ENCODE measurements at regions not wholly inside any gene's neighbourhood (a gene's known extent, or its start where the extent isn't known, plus 50 kb on each side); places are given as distances from the start of the nearest gene placed in this dataset.

- no peak for DNase-seq (ENCODE audit: low read depth)
These were observed 532.3 kb upstream of the MMS22L start for GRCh38 chr6:97815301-97815812.

- DNase-seq (ENCODE audit: low read depth), result no peak
These were observed 533.5 kb upstream of the MMS22L start for GRCh38 chr6:97816526-97816925.

GRCh38 chr6:97819710-97820109, 536.7 kb upstream of the MMS22L start:
- no peak for DNase-seq (ENCODE audit: low read depth)

- DNase-seq (ENCODE audit: low read depth), result no peak
These were observed 537.4 kb upstream of the MMS22L start for GRCh38 chr6:97820400-97820799.

GRCh38 chr6:97822632-97823031, 539.6 kb upstream of the MMS22L start:
- no peak for DNase-seq (ENCODE audit: low read depth)

GRCh38 chr6:97841763-97842162, 558.7 kb upstream of the MMS22L start:
- DNase-seq (ENCODE audit: low read depth), result no peak

- DNase-seq (ENCODE audit: low read depth), result no peak
These were observed 559.5 kb upstream of the MMS22L start for GRCh38 chr6:97842521-97842920.

- no peak for DNase-seq (ENCODE audit: low read depth)
These were observed 566.4 kb upstream of the MMS22L start for GRCh38 chr6:97849390-97849789.

- no peak for DNase-seq (ENCODE audit: low read depth)
These were observed 567.6 kb upstream of the MMS22L start for GRCh38 chr6:97850458-97851212.

- no peak for DNase-seq (ENCODE audit: low read depth)
These were observed 580.7 kb upstream of the MMS22L start for GRCh38 chr6:97863697-97864096.

- DNase-seq (ENCODE audit: low read depth), result no peak
These were observed 581.4 kb upstream of the MMS22L start for GRCh38 chr6:97864366-97864765.

- DNase-seq (ENCODE audit: low read depth), result no peak
These were observed 581.8 kb upstream of the MMS22L start for GRCh38 chr6:97864826-97865225.

GRCh38 chr6:97865612-97866011, 582.6 kb upstream of the MMS22L start:
- DNase-seq (ENCODE audit: low read depth), result no peak

GRCh38 chr6:97866616-97867015, 583.6 kb upstream of the MMS22L start:
- DNase-seq (ENCODE audit: low read depth), result no peak

- no peak for DNase-seq (ENCODE audit: low read depth)
These were observed 584.2 kb upstream of the MMS22L start for GRCh38 chr6:97867177-97867576.

GRCh38 chr6:97870273-97870672, 587.3 kb upstream of the MMS22L start:
- DNase-seq (ENCODE audit: low read depth), result no peak

GRCh38 chr6:97876711-97877110, 593.7 kb upstream of the MMS22L start:
- no peak for DNase-seq (ENCODE audit: low read depth)

- DNase-seq (ENCODE audit: low read depth), result no peak
These were observed 599.7 kb upstream of the MMS22L start for GRCh38 chr6:97882755-97883154.

- DNase-seq (ENCODE audit: low read depth), result no peak
These were observed 602.3 kb upstream of the MMS22L start for GRCh38 chr6:97885325-97885724.

GRCh38 chr6:97885828-97886227, 602.8 kb upstream of the MMS22L start:
- DNase-seq (ENCODE audit: low read depth), result no peak

GRCh38 chr6:97901531-97901930, 618.5 kb upstream of the MMS22L start:
- no peak for DNase-seq (ENCODE audit: low read depth)

- DNase-seq (ENCODE audit: low read depth), result no peak
These were observed 626.4 kb upstream of the MMS22L start for GRCh38 chr6:97909380-97909779.

- no peak for DNase-seq (ENCODE audit: low read depth)
These were observed 630.7 kb upstream of the MMS22L start for GRCh38 chr6:97913721-97914120.

GRCh38 chr6:97914912-97915311, 631.9 kb upstream of the MMS22L start:
- no peak for DNase-seq (ENCODE audit: low read depth)
